OCI-LY7 (cell line): ENCODE measurements at regions not wholly inside any gene's neighbourhood (a gene's known extent, or its start where the extent isn't known, plus 50 kb on each side); places are given as distances from the start of the nearest gene placed in this dataset.

Experiments used
- CTCF ChIP-seq: fragments of 200-600 bp; sonication (generic); conservative IDR thresholded peaks from 2 replicates; pipeline ENCODE4 v1.5.1; 2014; ENCODE audit warnings: mild to moderate bottlenecking, antibody characterized with exemption, low read length, moderate library complexity, mixed read lengths
- EZH2phosphoT487 ChIP-seq: fragments of 200-600 bp; sonication (generic); IDR thresholded peaks from 2 replicates; pipeline ENCODE4 v1.6.1; 2018; ENCODE audit warnings: low read depth, borderline replicate concordance, mild to moderate bottlenecking, mixed run types, antibody characterized with exemption, low read length, moderate library complexity, mixed read lengths

DNA sequence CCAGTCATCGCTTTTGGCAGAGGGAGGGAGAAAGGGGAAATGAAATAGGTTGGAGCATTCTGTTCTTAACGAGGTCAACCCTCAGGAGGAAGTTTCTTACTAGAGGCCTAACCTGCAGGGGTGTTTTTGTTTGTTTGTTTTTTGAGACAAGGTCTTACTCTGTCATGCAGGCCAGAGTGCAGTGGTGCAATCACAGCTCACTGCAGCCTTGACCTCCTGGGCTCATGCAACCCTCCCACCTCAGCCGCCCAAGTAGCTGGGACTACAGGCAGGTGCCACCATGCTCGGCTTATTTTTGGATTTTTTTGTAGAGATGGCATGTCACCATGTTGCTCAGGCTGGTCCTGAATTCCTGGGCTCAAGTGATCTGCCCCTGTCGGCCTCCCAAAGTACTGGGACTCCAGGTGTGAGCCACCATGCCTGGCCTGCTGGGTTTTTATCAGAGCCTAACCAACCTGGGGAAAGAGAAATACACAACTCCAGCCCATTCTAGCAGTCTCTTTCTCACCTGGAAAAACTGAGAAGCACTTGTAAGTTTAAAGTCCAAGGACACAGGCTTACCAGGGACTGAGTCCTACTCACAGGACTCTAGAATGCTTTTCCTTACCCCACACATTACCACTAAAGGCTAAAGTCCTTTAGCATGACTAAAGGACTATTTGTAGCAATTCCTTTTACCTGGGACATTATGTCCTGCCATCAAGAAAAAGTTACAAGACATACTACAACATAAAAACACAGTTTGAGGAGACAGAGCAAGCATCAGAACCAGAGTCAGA lies 101.0 kb upstream of the EGFR start:
- TF ChIP-seq CTCF: no peak
- no peak for TF ChIP-seq EZH2phosphoT487
